ENCODE measurements at regions not wholly inside any gene's neighbourhood (a gene's known extent, or its start where the extent isn't known, plus 50 kb on each side); places are given as distances from the start of the nearest gene placed in this dataset.

- TF ChIP-seq, protein P1, sequence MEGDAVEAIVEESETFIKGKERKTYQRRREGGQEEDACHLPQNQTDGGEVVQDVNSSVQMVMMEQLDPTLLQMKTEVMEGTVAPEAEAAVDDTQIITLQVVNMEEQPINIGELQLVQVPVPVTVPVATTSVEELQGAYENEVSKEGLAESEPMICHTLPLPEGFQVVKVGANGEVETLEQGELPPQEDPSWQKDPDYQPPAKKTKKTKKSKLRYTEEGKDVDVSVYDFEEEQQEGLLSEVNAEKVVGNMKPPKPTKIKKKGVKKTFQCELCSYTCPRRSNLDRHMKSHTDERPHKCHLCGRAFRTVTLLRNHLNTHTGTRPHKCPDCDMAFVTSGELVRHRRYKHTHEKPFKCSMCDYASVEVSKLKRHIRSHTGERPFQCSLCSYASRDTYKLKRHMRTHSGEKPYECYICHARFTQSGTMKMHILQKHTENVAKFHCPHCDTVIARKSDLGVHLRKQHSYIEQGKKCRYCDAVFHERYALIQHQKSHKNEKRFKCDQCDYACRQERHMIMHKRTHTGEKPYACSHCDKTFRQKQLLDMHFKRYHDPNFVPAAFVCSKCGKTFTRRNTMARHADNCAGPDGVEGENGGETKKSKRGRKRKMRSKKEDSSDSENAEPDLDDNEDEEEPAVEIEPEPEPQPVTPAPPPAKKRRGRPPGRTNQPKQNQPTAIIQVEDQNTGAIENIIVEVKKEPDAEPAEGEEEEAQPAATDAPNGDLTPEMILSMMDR (IDR thresholded peaks at IDR 0.05; ENCODE audit: extremely low read depth, low read depth, low read length), result no peak
- no peak overlapping the region for H3K4me3 ChIP-seq (ENCODE audit: insufficient read depth, low read length)
- peaks cover 17% of the 10 kb centered on the region for H3K4me1 ChIP-seq (ENCODE audit: insufficient read depth, low read length)
- H2AFZ ChIP-seq (ENCODE audit: low read length), result no peak overlapping the region
- DNase-seq (ENCODE audit: insufficient read length, low spot score, missing footprints), result no peak
- peaks cover 13% of the 10 kb centered on the region for H3K27me3 ChIP-seq (ENCODE audit: insufficient read depth, low read length)
- no peak overlapping the region for H3K27ac ChIP-seq (ENCODE audit: low read depth, low read length)
- no peak overlapping the region for H3K4me2 ChIP-seq (ENCODE audit: insufficient read depth, low read length)
- no peaks in the 10 kb centered on the region for H4K20me1 ChIP-seq (ENCODE audit: insufficient read depth, low read length)
- H3K36me3 ChIP-seq (ENCODE audit: insufficient read depth, low read length), result no peaks in the 10 kb centered on the region
- no peaks in the 10 kb centered on the region for H3K9me3 ChIP-seq (ENCODE audit: low read depth, low read length)
- H3K79me2 ChIP-seq (ENCODE audit: insufficient read depth, low read length), result no peaks in the 10 kb centered on the region
Observed at GRCh38 chr17:77597418-77598240, 360.9 kb upstream of the TNRC6C start.

DNA sequence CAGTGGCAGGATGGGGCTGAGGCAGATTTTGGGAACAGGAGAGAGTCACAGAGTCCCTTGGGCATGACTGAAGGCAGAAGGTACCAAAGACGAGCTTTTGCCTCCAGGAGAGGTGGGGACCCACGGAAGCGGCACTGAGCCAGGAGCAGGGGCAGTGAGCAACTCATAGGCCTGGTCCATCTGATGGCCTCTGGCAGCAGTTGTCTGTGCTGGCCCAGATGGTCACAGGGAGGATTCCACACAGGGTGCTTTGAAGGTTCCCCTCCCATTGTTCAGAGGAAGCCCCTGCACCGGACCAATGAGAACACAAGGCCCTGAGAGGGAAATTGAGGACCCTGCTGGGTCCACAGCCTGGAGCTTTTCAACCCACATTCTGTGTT is 360.3 kb upstream of the TNRC6C start:
- no peaks in the 10 kb centered on the region for H3K79me2 ChIP-seq (ENCODE audit: insufficient read depth, low read length)
- peaks cover 22% of the 10 kb centered on the region for H3K4me1 ChIP-seq (ENCODE audit: insufficient read depth, low read length)
- no peak overlapping the region for H3K27ac ChIP-seq (ENCODE audit: low read depth, low read length)
- H4K20me1 ChIP-seq (ENCODE audit: insufficient read depth, low read length), result no peaks in the 10 kb centered on the region
- TF ChIP-seq, protein P1 (IDR thresholded peaks at IDR 0.05; ENCODE audit: extremely low read depth, low read depth, low read length), result no peak
- no peak overlapping the region for H3K4me3 ChIP-seq (ENCODE audit: insufficient read depth, low read length)
- H3K36me3 ChIP-seq (ENCODE audit: insufficient read depth, low read length), result no peaks in the 10 kb centered on the region
- peaks cover 13% of the 10 kb centered on the region for H3K27me3 ChIP-seq (ENCODE audit: insufficient read depth, low read length)
- no peak overlapping the region for H3K4me2 ChIP-seq (ENCODE audit: insufficient read depth, low read length)
- DNase-seq (ENCODE audit: insufficient read length, low spot score, missing footprints), result no peak
- H2AFZ ChIP-seq (ENCODE audit: low read length), result no peak overlapping the region
- H3K9me3 ChIP-seq (ENCODE audit: low read depth, low read length), result no peaks in the 10 kb centered on the region

- H3K4me1 ChIP-seq (ENCODE audit: insufficient read depth, low read length), result peaks cover 22% of the 10 kb centered on the region
- no peaks in the 10 kb centered on the region for H3K79me2 ChIP-seq (ENCODE audit: insufficient read depth, low read length)
- H3K9me3 ChIP-seq (ENCODE audit: low read depth, low read length), result no peaks in the 10 kb centered on the region
- H3K27me3 ChIP-seq (ENCODE audit: insufficient read depth, low read length), result peaks cover 5% of the 10 kb centered on the region
- H3K27ac ChIP-seq (ENCODE audit: low read depth, low read length), result no peak overlapping the region
- TF ChIP-seq, protein P1 (IDR thresholded peaks at IDR 0.05; ENCODE audit: extremely low read depth, low read depth, low read length), result no peak
- no peak overlapping the region for H2AFZ ChIP-seq (ENCODE audit: low read length)
- DNase-seq (ENCODE audit: insufficient read length, low spot score, missing footprints), result no peak
- H3K36me3 ChIP-seq (ENCODE audit: insufficient read depth, low read length), result no peaks in the 10 kb centered on the region
- H4K20me1 ChIP-seq (ENCODE audit: insufficient read depth, low read length), result no peaks in the 10 kb centered on the region
- H3K4me2 ChIP-seq (ENCODE audit: insufficient read depth, low read length), result no peak overlapping the region
- no peak overlapping the region for H3K4me3 ChIP-seq (ENCODE audit: insufficient read depth, low read length)
Observed at GRCh38 chr17:77599699-77600098, 358.8 kb upstream of the TNRC6C start.

- Histone ChIP-seq H3K4me2 (ENCODE audit: insufficient read depth, low read length) (no peak overlapping the region), H3K36me3 (ENCODE audit: insufficient read depth, low read length) (no peaks in the 10 kb centered on the region), H3K4me3 (ENCODE audit: insufficient read depth, low read length) (no peak overlapping the region), H3K27me3 (ENCODE audit: insufficient read depth, low read length) (no peaks in the 10 kb centered on the region), H3K27ac (ENCODE audit: low read depth, low read length) (no peak overlapping the region), H3K79me2 (ENCODE audit: insufficient read depth, low read length) (no peaks in the 10 kb centered on the region), H2AFZ (ENCODE audit: low read length) (no peak overlapping the region), H3K4me1 (ENCODE audit: insufficient read depth, low read length) (peaks cover 22% of the 10 kb centered on the region), H4K20me1 (ENCODE audit: insufficient read depth, low read length) (no peaks in the 10 kb centered on the region), H3K9me3 (ENCODE audit: low read depth, low read length) (no peaks in the 10 kb centered on the region)
- DNase-seq (ENCODE audit: insufficient read length, low spot score, missing footprints), result no peak
- TF ChIP-seq, protein P1 (IDR thresholded peaks at IDR 0.05; ENCODE audit: extremely low read depth, low read depth, low read length), result no peak
Observed at GRCh38 chr17:77600346-77600745, 358.2 kb upstream of the TNRC6C start.
